GM21447 (cell line): ENCODE measurements at regions not wholly inside any gene's neighbourhood (a gene's known extent, or its start where the extent isn't known, plus 50 kb on each side); places are given as distances from the start of the nearest gene placed in this dataset.

Experiments used
- ATAC-seq: cut with Tn5 transposase; IDR thresholded peaks from one replicate; pipeline ENCODE4 v1.9.1; 2021; ENCODE audit not compliant: unreplicated experiment

DNA sequence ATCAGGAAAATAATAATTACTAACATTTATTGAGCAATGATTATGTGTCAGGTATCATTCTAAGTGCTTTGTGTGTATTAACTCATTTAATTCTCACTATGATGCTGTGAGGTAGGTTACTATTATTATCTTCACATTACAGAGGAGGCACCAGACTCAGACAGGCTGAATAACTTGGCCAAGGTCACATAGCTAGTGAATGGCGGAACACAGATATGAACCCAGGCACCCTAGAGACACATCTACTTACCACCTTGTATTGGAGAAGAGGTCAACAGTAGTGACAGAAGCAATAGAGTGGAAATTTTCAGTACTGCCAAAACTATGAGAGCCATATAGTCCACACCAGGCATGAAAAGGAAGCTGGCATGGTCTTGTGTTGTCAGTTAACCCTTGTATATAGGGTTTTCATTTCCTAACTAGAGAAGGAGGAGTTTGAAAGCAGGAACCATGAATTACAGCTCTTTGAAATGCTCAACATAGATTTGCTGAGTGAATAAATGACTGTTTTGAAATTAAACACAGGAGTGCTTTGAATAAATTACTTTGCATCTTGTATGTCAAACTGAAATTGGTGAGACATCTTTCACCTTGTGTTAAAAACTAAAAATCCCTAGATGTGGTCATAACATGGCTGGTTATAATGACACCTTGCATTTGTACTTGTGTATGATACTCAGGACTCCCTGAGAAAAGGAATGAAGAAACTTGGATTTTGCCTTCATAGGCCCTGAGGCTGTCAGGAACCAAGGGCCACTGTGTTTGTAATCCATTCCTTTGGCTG, 71.8 kb downstream of the RTL9 start:
- ATAC-seq: no peak

DNA sequence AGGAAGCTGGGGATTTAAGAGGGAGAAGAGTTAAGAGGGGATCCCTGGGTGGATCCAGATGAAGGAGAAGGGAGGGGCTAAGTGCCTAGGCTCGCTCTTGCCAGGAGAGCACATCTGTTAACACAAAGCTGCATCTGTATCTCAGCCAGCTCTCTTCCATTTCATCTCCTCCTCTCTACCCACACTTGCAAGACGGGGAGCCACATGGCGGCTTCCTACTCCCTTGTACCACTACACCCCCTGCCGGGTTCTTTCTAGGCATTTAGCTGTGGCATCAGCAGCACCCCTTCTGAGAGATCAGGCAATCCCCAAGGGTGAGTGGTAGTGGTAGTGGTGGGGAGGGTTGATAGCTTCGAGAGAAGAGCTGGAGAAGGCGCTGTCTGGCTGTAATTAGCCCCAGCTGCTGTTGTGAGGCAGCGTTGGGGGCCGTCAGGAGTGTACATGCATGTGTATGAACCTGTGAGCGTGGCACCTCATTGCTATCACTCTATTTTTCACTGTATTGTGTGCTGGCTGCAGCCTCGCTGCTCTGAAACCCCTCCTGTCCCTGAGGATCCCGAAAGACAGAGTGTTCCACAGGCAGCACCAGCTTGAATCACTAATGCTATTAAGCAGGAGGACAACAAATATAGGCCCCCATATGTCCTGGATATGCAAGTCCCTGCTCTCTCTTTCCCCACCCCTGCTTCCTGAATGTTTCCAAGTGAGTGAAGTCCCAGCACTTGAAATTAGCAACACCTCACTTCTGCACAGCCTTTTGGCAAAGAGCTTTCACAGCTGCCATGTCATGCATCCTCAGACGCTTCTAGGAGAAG, 73.7 kb downstream of the RTL9 start:
- no peak for ATAC-seq

- ATAC-seq: no peak
Observed at GRCh38 chrX:110432906-110433215, 74.2 kb downstream of the RTL9 start.

- no peak for ATAC-seq
Observed at GRCh38 chrX:110435196-110435595, 76.5 kb downstream of the RTL9 start.

- no peak for ATAC-seq
Observed at GRCh38 chrX:110436523-110436922, 77.9 kb downstream of the RTL9 start.

DNA sequence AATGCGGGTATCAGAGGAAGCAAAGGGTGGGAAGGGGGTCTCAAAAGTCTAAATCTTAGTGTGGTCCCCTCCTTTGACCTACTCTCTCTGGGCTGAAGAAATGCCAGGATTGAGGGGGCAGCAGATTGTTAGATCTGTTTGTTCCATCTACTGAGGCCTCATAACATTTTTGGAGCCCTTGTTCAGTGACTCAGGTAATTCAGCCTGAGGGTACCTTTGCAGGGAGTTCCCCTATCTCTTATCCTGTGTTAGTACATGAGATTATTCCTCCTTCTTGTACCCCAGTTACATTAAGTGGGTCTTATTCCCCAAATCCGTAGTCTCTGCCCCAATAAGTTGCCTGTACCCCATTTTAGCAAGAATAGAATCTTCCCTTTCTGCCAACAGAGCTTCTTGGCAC, 79.0 kb downstream of the RTL9 start:
- no peak for ATAC-seq

- ATAC-seq: no peak
Observed at GRCh38 chrX:110440016-110440805, 81.6 kb downstream of the RTL9 start.

DNA sequence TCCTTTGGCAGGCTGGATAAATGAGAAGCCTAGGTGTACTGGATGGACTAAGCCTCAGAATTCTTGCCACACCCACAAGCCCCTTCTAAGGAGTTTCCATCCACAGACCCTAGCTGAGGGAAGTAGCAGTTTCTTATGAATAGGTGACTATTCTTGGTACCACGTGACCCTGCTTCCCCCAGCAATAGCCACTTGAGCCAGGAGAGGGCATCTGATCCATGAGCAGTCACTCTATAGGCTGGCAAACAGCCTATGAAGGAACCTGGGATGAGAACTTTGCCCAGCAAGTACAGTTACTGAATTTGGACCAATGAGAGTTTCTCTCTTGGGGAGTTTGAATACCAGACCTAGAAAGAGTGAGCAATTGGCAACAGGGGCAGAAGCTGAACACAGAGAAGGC, 84.0 kb downstream of the RTL9 start:
- no peak for ATAC-seq

- no peak for ATAC-seq
Observed at GRCh38 chrX:110444996-110445395, 86.3 kb downstream of the RTL9 start.

- no peak for ATAC-seq
Observed at GRCh38 chrX:110448459-110448858, 89.8 kb downstream of the RTL9 start.

- no peak for ATAC-seq
Observed at GRCh38 chrX:110449312-110449711, 90.7 kb downstream of the RTL9 start.

GRCh38 chrX:110450050-110450449, 91.4 kb downstream of the RTL9 start:
- peak; percentile 77 for ATAC-seq

GRCh38 chrX:110454336-110454735, 95.7 kb downstream of the RTL9 start:
- no peak for ATAC-seq

- no peak for ATAC-seq
Observed at GRCh38 chrX:110462957-110463356, 104.3 kb downstream of the RTL9 start.

GRCh38 chrX:110466790-110467189, 108.1 kb downstream of the RTL9 start:
- no peak for ATAC-seq

- no peak for ATAC-seq
Observed at GRCh38 chrX:110472265-110472664, 113.6 kb downstream of the RTL9 start.

DNA sequence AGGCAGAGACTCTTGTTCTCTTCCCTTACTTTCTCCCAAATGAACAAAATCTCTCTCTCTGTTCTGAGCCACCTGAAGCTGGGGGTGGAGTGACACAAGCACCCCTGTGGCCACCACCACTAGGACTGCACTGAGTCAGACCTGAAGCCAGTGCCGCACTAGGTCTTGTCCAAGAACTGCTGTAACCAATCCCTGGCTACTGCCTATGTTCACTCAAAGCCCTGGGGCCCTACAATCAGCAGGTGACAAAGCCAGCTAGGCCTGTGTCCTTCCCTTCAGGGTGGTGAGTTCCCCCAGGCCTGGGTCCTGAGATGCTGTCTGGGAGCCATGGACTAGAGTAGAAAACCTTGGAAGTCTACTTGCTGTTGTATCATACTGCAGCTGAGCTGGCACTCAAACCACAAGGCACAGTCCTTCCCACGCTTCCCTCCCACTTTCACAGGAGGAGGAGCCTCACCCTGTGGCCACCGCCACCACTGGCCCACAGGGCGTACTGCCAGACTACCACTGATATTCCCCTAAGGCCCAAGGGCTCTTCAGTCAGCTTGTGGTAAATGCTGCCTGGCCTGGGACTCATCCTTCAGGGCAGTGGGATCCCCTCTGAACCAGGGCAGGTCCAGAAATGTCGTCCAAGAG, 119.1 kb downstream of the RTL9 start:
- ATAC-seq: no peak

DNA sequence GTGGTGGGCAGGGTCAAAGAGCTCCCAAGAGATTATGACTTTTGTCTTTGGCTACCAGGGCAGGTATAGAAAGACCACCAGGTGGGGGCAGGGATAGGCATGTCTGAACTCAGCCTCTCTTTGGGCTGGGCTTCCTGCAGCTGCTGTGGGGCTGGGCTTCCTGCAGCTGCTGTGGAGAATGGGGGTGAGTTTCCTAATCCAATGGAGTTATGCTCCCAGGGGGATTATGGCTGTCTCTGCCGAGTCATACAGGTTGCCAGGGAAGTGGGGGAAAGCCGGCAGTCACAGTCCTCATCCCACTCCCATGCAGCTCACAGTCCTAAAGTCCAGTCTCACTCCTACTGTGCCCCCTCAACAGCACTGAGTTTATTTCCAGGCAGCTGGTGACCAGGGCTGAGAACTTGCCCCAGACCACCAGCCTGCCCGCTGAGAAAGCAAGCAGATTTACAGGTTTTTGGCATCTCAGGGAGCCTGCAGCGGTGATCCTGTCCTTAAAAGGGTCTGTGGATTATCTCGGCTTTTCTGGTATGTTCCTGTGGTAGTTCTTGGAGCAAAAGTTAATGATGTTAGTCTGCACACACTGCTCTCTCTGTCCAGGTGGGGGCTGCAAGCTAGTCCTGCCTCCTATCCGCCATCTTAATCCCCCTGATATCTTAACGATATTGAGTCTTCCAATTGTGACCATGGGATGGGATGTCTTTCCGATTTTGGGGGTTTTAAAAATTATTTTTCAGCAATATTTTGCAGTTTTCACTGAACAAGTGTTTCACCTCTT, 133.4 kb downstream of the RTL9 start:
- no peak for ATAC-seq

GRCh38 chrX:110504947-110505346, 146.3 kb downstream of the RTL9 start:
- ATAC-seq: no peak

- ATAC-seq: no peak
Observed at GRCh38 chrX:110509755-110510532, 151.3 kb downstream of the RTL9 start.
